Prostate gland (tissue), 2 donors: ENCODE measurements at regions not wholly inside any gene's neighbourhood (a gene's known extent, or its start where the extent isn't known, plus 50 kb on each side); places are given as distances from the start of the nearest gene placed in this dataset.
A peak's percentile ranks its signal among the peaks of the same experiment; 100 is the strongest.

Source experiments
- DNase-seq: peaks from one replicate; pipeline ENCODE4 v3.0.0-alpha.2; 2019; ENCODE audit warnings: low spot score
- H3K27ac ChIP-seq, 2 donors: fragments of 200-600 bp; sonication (generic); 2 replicates each; pipeline ENCODE4 v1.5.1; 2017 to 2019
- H3K27me3 ChIP-seq: fragments of 200-600 bp; sonication (generic); replicated peaks from 2 replicates; pipeline ENCODE4 v1.5.1; 2019; ENCODE audit not compliant: insufficient read depth
- H3K36me3 ChIP-seq, 2 donors: fragments of 200-600 bp; sonication (generic); 1 replicate in 1 of 2; 2 replicates in 1 of 2; pipeline versions ENCODE4 v1.5.1 to v1.8.1; 2017 to 2019
- H3K4me1 ChIP-seq: fragments of 200-600 bp; sonication (generic); replicated peaks from 2 replicates; pipeline ENCODE4 v1.5.1; 2019
- H3K4me3 ChIP-seq, 2 donors: fragments of 200-600 bp; sonication (generic); 2 replicates each; pipeline ENCODE4 v1.5.1; 2017 to 2019
- H3K9me3 ChIP-seq: fragments of 200-600 bp; sonication (generic); 2 replicates; pipeline ENCODE4 v1.5.1; 2017
- CTCF ChIP-seq, 4 experiments: fragments of 200-600 bp in 2 of 4; fragments of 450-650 bp in 2 of 4; sonication (generic) in 2 of 4; IDR thresholded peaks; 1 replicate in 3 of 4; 2 replicates in 1 of 4; pipeline ENCODE4 v1.5.1; 2016 to 2019; ENCODE audit warnings: antibody characterized with exemption in 4 of 4, mild to moderate bottlenecking in 2 of 4, moderate library complexity in 2 of 4
- POLR2A ChIP-seq: fragments of 450-650 bp; IDR thresholded peaks from one replicate; pipeline ENCODE4 v1.6.1; 2016; ENCODE audit warnings: antibody characterized with exemption, mild to moderate bottlenecking
- POLR2AphosphoS5 ChIP-seq: sonication (generic); formaldehyde crosslinking; IDR thresholded peaks from one replicate; pipeline ENCODE4 v1.6.1; 2017; ENCODE audit warnings: antibody characterized with exemption
- WGBS: methylation state at CpG from one replicate; pipeline ENCODE4 v1.1.5; 2018; 5-methylcytosine and 5-hydroxymethylcytosine counted together
- intact Hi-C: fragments of 100-400 bp; cut with DNase I; formaldehyde crosslinking; loops from one replicate; pipeline ENCODE4 v1.14.2; 2022

DNA sequence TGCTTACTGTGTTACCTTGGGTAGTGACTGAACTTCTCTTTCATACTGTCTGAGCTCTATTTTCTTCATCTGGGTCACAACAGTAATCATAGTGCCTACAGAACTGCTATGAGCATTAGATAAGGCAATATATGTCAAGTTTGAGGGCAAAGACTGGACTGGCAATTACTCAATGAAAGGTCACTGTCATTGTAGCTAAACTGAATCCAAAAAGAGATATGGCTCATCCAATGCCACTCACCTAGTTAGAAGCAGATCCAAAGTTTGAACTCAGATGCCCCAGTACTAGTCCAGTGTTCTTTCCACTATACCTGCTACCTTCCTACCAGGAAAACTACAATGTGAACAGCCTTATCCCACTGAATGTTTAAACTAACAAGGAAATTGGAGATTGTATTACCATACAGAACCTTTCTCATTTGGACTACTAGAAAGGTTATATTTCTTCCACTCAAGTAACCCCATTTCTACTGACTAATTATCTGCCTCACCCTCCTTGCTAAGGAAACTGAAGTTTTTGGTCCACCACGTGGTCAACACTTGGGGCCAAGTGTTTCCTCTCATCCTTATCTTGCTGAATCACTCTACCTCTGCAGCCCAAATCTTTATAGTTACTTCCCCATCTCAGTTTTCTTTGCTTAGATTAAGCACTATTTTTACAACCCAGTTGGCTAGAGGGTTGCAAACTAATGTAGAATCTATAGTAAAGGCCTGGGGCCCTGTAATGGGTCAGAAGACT lies 202.3 kb upstream of the LPP start:
- Histone ChIP-seq H3K9me3 (no peaks in the 10 kb centered on the region), H3K4me3 (no peak overlapping the region), H3K27me3 (no peaks in the 10 kb centered on the region), H3K27ac (no peak overlapping the region), H3K36me3 (no peaks in the 10 kb centered on the region), H3K4me1 (peaks cover 2% of the 10 kb centered on the region)
- intact Hi-C loops: no loop called here
- TF ChIP-seq CTCF (IDR thresholded peaks at IDR 0.05) (no peak), POLR2AphosphoS5 (no peak), POLR2A (no peak)
- 28% methylated on average over 1 of the region's 1 CpG for WGBS
- no peak for DNase-seq

DNA sequence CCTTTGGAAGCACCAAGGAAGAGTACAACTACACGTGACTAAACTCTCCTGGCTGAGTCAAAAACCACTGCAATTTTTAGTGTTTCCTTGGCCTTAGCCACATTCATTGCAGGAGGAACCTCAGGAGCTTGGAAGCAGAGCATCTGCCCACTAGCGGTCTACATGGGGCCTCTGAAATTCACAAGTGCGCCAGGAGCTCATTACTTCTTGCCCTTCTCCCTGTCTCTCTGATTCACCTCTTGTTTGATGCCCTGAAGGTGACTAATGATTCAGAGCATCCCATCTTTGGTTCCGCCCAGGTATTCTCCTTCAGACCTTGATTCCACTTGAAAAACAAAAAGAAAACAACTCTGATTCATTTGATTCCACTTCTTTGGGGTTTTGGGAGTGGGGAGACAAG lies 201.1 kb upstream of the LPP start:
- Histone ChIP-seq H3K36me3 (no peaks in the 10 kb centered on the region), H3K9me3 (no peaks in the 10 kb centered on the region), H3K4me1 (no peaks in the 10 kb centered on the region), H3K27me3 (no peaks in the 10 kb centered on the region), H3K4me3 (no peak overlapping the region), H3K27ac (no peak overlapping the region)
- TF ChIP-seq CTCF (IDR thresholded peaks at IDR 0.05) (no peak), POLR2A (no peak), POLR2AphosphoS5 (no peak)
- intact Hi-C loops: no loop called here
- no peak for DNase-seq
- 90% methylated on average over 4 of the region's 4 CpGs for WGBS

DNA sequence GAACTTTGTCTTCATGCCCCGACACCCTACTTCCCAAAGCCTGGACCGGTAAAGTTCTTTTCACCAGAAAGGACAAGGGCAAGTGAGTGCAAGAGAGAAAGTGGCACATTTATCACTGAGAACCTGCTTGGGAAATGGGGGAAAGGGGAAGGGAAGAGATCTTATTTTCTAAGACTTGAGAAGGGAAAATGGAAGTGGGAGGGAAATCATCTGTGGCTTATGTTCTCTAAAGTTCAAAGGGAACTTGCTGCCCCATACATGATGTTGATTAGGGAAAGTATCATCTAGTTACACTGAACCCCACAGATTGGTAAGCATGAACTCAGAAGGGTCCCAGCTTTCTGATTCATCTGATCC lies 199.5 kb upstream of the LPP start:
- H3K9me3 ChIP-seq: no peaks in the 10 kb centered on the region
- H3K4me1 ChIP-seq: no peaks in the 10 kb centered on the region
- no peak overlapping the region for H3K4me3 ChIP-seq
- no peak for DNase-seq
- H3K36me3 ChIP-seq: no peaks in the 10 kb centered on the region
- WGBS: 98% methylated on average over 2 of the region's 2 CpGs
- peak overlapping the region in 1 of 2 donors; percentile 23 for H3K27ac ChIP-seq
- H3K27me3 ChIP-seq: no peaks in the 10 kb centered on the region
- intact Hi-C loops: no loop called here
- TF ChIP-seq POLR2A: no peak
- TF ChIP-seq CTCF (IDR thresholded peaks at IDR 0.05): no peak
- no peak for TF ChIP-seq POLR2AphosphoS5

- Histone ChIP-seq H3K27ac (peak overlapping the region in 1 of 2 donors; percentile 23), H3K27me3 (no peaks in the 10 kb centered on the region), H3K9me3 (no peaks in the 10 kb centered on the region), H3K4me1 (no peaks in the 10 kb centered on the region), H3K36me3 (no peaks in the 10 kb centered on the region), H3K4me3 (no peak overlapping the region)
- DNase-seq: no peak
- TF ChIP-seq POLR2A: no peak
- 69% methylated on average over 4 of the region's 4 CpGs for WGBS
- intact Hi-C loops: no loop called here
These were observed 198.9 kb upstream of the LPP start for GRCh38 chr3:187954873-187955586.

DNA sequence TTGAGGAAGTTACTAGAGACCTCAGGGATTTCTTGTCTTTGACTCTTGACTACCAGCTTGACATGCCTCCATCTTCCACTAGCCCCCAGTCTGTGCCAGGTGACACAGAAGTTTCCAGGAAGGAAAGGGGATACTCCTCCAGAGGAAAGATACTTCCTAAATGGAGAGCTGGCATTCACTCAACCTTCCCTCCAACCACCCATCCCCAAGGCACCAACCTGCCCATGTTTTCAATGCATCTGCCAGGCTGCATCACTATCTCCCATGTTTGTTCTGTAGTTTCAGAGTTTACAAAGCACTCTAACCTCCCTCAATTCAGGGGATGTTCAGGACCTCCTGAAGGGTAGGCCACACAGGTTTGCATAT lies 198.4 kb upstream of the LPP start:
- no peaks in the 10 kb centered on the region for H3K4me1 ChIP-seq
- intact Hi-C loops: no loop called here

More for the DNA sequence above, 198.4 kb upstream of the LPP start:
- no peaks in the 10 kb centered on the region for H3K27me3 ChIP-seq
- H3K9me3 ChIP-seq: no peaks in the 10 kb centered on the region
- H3K36me3 ChIP-seq: no peaks in the 10 kb centered on the region
- H3K4me3 ChIP-seq: no peak overlapping the region
- no peak for DNase-seq
- H3K27ac ChIP-seq: no peak overlapping the region
- no peak for TF ChIP-seq CTCF (IDR thresholded peaks at IDR 0.05)
